OCI-LY7 (cell line): ENCODE measurements at regions not wholly inside any gene's neighbourhood (a gene's known extent, or its start where the extent isn't known, plus 50 kb on each side); places are given as distances from the start of the nearest gene placed in this dataset.
"Not testable (repeated sequence)": the region's sequence is repeated elsewhere in the genome, so short reads cannot be mapped to it uniquely, and the experiment has no call there.

ENCODE experiments used
- BruUV-seq: library from RNA; stranded (reverse); fragments of 400-500 nt; replicated peaks from 2 replicates; lab custom pipeline; 2021; lab: Mats Ljungman, UMichigan
- CTCF ChIA-PET: fragments of 300-600 bp; sonication (Branson Sonifier 250); formaldehyde crosslinking; loops from one replicate; lab custom pipeline; 2022; ENCODE audit warnings: antibody characterized with exemption; ENCODE audit not compliant: unreplicated experiment; lab: Charles Lee
- POLR2A ChIA-PET: fragments of 300-600 bp; sonication (Branson Sonifier 250); formaldehyde crosslinking; loops from one replicate; lab custom pipeline; 2022; ENCODE audit warnings: antibody characterized with exemption; lab: Charles Lee
- DNase-seq: peaks from one replicate; pipeline ENCODE4 v3.0.0-alpha.2; 2015; ENCODE audit warnings: low spot score
- H2AFZ ChIP-seq: fragments of 200-600 bp; sonication (generic), shearing (Covaris generic); 2 replicates; pipeline ENCODE4 v1.6.1; 2014; ENCODE audit warnings: mild to moderate bottlenecking, antibody characterized with exemption, low read length, moderate library complexity
- H3K27ac ChIP-seq: fragments of 200-600 bp; sonication (generic); 2 replicates; pipeline ENCODE4 v1.5.1; 2014; ENCODE audit warnings: mixed run types, low read depth, mild to moderate bottlenecking, moderate library complexity, low read length, inconsistent platforms; ENCODE audit not compliant: poor library complexity, severe bottlenecking
- H3K36me3 ChIP-seq: fragments of 200-600 bp; sonication (generic); 2 replicates; pipeline ENCODE4 v1.6.1; 2014; ENCODE audit warnings: mild to moderate bottlenecking, antibody characterized with exemption, low read length, moderate library complexity, mixed read lengths; ENCODE audit not compliant: insufficient read depth
- H3K4me1 ChIP-seq: fragments of 200-600 bp; sonication (generic); 2 replicates; pipeline ENCODE4 v1.5.1; 2014; ENCODE audit warnings: mild to moderate bottlenecking, low read length; ENCODE audit not compliant: insufficient read depth, poor library complexity, severe bottlenecking
- H3K4me2 ChIP-seq: fragments of 200-600 bp; sonication (generic); 2 replicates; pipeline ENCODE4 v1.6.1; 2014; ENCODE audit warnings: mild to moderate bottlenecking, low read length
- H3K4me3 ChIP-seq: fragments of 200-600 bp; sonication (generic); 2 replicates; pipeline ENCODE4 v1.5.1; 2014; ENCODE audit warnings: mild to moderate bottlenecking, low read depth, low read length; ENCODE audit not compliant: poor library complexity, severe bottlenecking
- H3K79me2 ChIP-seq: fragments of 200-600 bp; sonication (generic); 2 replicates; pipeline ENCODE4 v1.6.1; 2016; ENCODE audit warnings: low read depth, mild to moderate bottlenecking, low read length, moderate library complexity, mixed read lengths; ENCODE audit not compliant: insufficient read depth
- H3K9me2 ChIP-seq: fragments of 200-600 bp; sonication (generic); 2 replicates; pipeline ENCODE4 v1.6.1; 2016; ENCODE audit warnings: mild to moderate bottlenecking, low read length, mixed read lengths; ENCODE audit not compliant: insufficient read depth
- H3K9me3 ChIP-seq: fragments of 200-600 bp; sonication (generic); 2 replicates; pipeline ENCODE4 v1.6.1; 2014; ENCODE audit warnings: mild to moderate bottlenecking, mixed run types, low read length, mixed read lengths
- H4K20me1 ChIP-seq: fragments of 200-600 bp; sonication (generic); 2 replicates; pipeline ENCODE4 v1.6.1; 2014; ENCODE audit warnings: mild to moderate bottlenecking, antibody characterized with exemption, low read length, moderate library complexity, mixed read lengths; ENCODE audit not compliant: insufficient read depth
- intact Hi-C: fragments of 100-400 bp; cut with micrococcal nuclease; formaldehyde crosslinking; loops from one replicate; pipeline ENCODE4 v1.10.0; 2022; ENCODE audit not compliant: unreplicated experiment

DNA sequence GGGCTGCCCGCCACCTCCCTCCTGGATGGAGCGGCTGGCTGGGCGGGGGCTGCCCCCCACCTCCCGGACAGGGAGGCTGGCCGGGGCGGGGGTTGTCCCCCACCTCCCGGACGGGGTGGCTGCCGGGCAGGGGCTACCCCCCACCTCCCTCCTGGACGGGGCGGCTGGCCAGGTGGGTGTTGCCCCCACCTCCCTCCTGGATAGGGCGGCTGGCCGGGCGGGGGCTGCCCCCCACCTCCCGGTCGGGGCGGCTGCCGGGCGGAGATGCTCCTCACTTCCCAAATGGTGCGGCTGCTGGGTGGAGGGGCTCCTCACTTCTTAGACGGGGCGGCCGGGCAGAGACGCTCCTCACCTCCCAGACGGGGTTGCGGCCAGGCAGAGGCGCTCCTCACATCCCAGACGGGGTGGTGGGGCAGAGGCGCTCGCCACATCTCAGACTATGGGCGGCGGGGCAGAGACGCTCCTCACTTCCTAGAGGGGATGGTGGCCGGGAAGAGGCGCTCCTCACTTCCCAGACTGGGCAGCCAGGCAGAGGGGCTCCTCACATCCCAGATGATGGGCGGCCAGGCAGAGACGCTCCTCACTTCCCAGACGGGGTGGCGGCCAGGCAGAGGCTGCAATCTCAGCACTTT lies 153.9 kb upstream of the OR4C13 start:
- intact Hi-C loops, H3K27ac ChIP-seq, H3K9me3 ChIP-seq, CTCF ChIA-PET, H2AFZ ChIP-seq, H3K36me3 ChIP-seq, H3K79me2 ChIP-seq, BruUV-seq, POLR2A ChIA-PET, DNase-seq, H3K4me1 ChIP-seq, H4K20me1 ChIP-seq, H3K4me2 ChIP-seq, H3K9me2 ChIP-seq, H3K4me3 ChIP-seq: not testable (repeated sequence)

DNA sequence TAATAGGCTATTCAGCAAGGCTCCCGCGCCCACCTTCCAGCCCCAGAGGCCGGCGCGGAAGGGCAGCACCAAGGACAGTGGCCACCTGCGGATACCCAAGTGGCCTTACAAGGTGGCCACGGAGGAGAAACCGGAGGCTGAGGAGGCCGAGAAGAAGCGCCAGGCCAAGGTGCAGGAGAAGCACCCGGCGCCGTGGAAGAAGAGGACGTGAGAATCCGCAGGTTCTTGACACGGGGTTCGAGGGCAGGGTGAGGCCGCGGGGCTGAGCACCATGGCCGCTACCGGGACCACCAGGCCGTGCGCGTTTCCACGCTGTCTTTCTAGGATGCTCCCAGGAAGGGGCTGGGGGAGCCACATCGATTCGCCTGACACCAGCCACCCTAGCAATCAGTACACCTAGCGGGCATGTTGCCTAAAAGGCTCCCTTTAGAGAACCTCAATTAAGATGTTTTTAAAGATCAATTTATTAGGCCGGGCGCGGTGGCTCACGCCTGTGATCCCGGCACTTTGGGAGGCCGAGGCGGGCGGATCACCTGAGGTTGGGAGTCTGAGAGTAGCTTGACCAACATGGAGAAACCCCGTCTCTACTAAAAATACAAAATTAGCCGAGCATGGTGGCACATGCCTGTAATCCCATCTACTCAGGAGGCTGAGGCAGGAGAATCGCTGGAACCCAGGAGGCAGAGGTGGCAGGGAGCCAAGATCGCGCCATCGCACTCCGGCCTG lies 134.3 kb upstream of the OR4C13 start:
- POLR2A ChIA-PET, H3K27ac ChIP-seq, BruUV-seq, DNase-seq, H3K4me1 ChIP-seq, H3K9me3 ChIP-seq, H2AFZ ChIP-seq, H3K4me3 ChIP-seq, CTCF ChIA-PET, H3K9me2 ChIP-seq, intact Hi-C loops, H3K36me3 ChIP-seq, H3K4me2 ChIP-seq, H3K79me2 ChIP-seq, H4K20me1 ChIP-seq: not testable (repeated sequence)

- H3K4me3 ChIP-seq, CTCF ChIA-PET: not testable (repeated sequence)
Observed at GRCh38 chr11:49823188-49823587, 129.0 kb upstream of the OR4C13 start.

DNA sequence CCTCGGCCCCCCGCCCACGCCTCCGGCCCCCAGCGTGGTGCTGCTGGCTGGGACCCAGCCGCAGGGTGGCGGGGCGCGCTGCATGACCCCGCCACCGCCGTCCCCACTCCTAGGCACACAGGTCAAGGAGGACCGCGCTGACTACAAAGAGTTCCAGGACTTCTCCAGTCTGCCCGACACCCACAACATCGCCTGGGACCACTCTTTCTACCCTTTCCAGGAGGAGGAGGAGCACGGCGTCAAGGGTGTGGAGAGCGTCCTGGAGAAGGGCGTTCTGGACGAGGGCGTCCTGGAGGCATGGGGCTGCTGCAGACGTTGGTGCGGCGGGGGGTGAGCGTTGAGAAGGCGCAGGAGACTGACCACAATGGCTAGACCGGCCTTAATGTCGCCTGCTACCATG lies 101.7 kb upstream of the OR4C13 start:
- H3K36me3 ChIP-seq, H3K4me2 ChIP-seq, DNase-seq, H3K4me3 ChIP-seq, POLR2A ChIA-PET, H3K27ac ChIP-seq, BruUV-seq, H3K9me2 ChIP-seq, H4K20me1 ChIP-seq, CTCF ChIA-PET, H3K4me1 ChIP-seq, H3K9me3 ChIP-seq, intact Hi-C loops, H2AFZ ChIP-seq, H3K79me2 ChIP-seq: not testable (repeated sequence)

More at GRCh38 chr11:49823188-49823587, 129.0 kb upstream of the OR4C13 start:
- H2AFZ ChIP-seq, DNase-seq, intact Hi-C loops, H3K9me3 ChIP-seq, H4K20me1 ChIP-seq, H3K36me3 ChIP-seq, H3K9me2 ChIP-seq, H3K79me2 ChIP-seq, POLR2A ChIA-PET, BruUV-seq, H3K27ac ChIP-seq, H3K4me2 ChIP-seq, H3K4me1 ChIP-seq: not testable (repeated sequence)
